RWPE2 (cell line): ENCODE measurements at regions not wholly inside any gene's neighbourhood (a gene's known extent, or its start where the extent isn't known, plus 50 kb on each side); places are given as distances from the start of the nearest gene placed in this dataset.

ENCODE experiments used
- ATAC-seq: fragments of 200-7000 bp; cut with Tn5 transposase; 3 replicates; pipeline ENCODE4 v1.9.1; 2021; ENCODE audit warnings: low read depth
- DNase-seq: peaks from one replicate; pipeline ENCODE4 v3.0.0-alpha.2; 2020; ENCODE audit warnings: low spot score
- H3K27ac ChIP-seq: fragments of 450-650 bp; 2 replicates; pipeline ENCODE4 v1.5.1; 2017; ENCODE audit warnings: mild to moderate bottlenecking; ENCODE audit not compliant: poor library complexity, severe bottlenecking
- H3K27me3 ChIP-seq: fragments of 250-450 bp; sonication (Bioruptor Pico); 2 replicates; pipeline ENCODE4 v1.5.1; 2021; ENCODE audit warnings: mild to moderate bottlenecking, moderate library complexity; ENCODE audit not compliant: insufficient read depth, poor library complexity, severe bottlenecking
- H3K36me3 ChIP-seq: fragments of 250-450 bp; sonication (Bioruptor Pico); 2 replicates; pipeline ENCODE4 v1.5.1; 2020; ENCODE audit warnings: low read depth, mild to moderate bottlenecking, moderate library complexity
- H3K4me1 ChIP-seq: fragments of 250-450 bp; sonication (Bioruptor Pico); 2 replicates; pipeline ENCODE4 v1.5.1; 2021; ENCODE audit warnings: mild to moderate bottlenecking, moderate library complexity; ENCODE audit not compliant: insufficient read depth, poor library complexity, severe bottlenecking
- H3K4me3 ChIP-seq: fragments of 250-450 bp; sonication (Bioruptor Pico); 2 replicates; pipeline ENCODE4 v1.5.1; 2021; ENCODE audit warnings: mild to moderate bottlenecking, moderate library complexity; ENCODE audit not compliant: severe bottlenecking
- H3K9me3 ChIP-seq: fragments of 250-450 bp; sonication (Bioruptor Pico); 2 replicates; pipeline ENCODE4 v1.5.1; 2021; ENCODE audit warnings: mild to moderate bottlenecking, moderate library complexity; ENCODE audit not compliant: severe bottlenecking
- CTCF ChIP-seq: fragments of 450-650 bp; IDR thresholded peaks from one replicate; pipeline ENCODE4 v1.5.1; 2017; ENCODE audit warnings: mild to moderate bottlenecking, moderate library complexity; ENCODE audit not compliant: poor library complexity, severe bottlenecking

GRCh38 chr6:84462698-84463097, 235.3 kb upstream of the CEP162 start:
- Histone ChIP-seq H3K9me3 (no peaks in the 10 kb centered on the region), H3K27ac (peak overlapping the region; percentile 43), H3K4me3 (no peak overlapping the region), H3K4me1 (peaks cover 30% of the 10 kb centered on the region), H3K27me3 (no peaks in the 10 kb centered on the region), H3K36me3 (no peaks in the 10 kb centered on the region)
- no peak for TF ChIP-seq CTCF
- ATAC-seq (peak; percentile 66), DNase-seq (no peak)

- H3K9me3 ChIP-seq = no peaks in the 10 kb centered on the region
- ATAC-seq (no peak), DNase-seq (no peak)
- H3K36me3 ChIP-seq = no peaks in the 10 kb centered on the region
- TF ChIP-seq CTCF = no peak
- peaks cover 17% of the 10 kb centered on the region for H3K4me1 ChIP-seq
- no peaks in the 10 kb centered on the region for H3K27me3 ChIP-seq
- no peak overlapping the region for H3K27ac ChIP-seq
- no peak overlapping the region for H3K4me3 ChIP-seq
Observed at GRCh38 chr6:84461461-84461860, 234.0 kb upstream of the CEP162 start.

GRCh38 chr6:84460491-84460890, 233.0 kb upstream of the CEP162 start:
- DNase-seq (no peak), ATAC-seq (no peak)
- peaks cover 9% of the 10 kb centered on the region for H3K4me1 ChIP-seq
- H3K27ac ChIP-seq = no peak overlapping the region
- H3K4me3 ChIP-seq = no peak overlapping the region
- H3K9me3 ChIP-seq = no peaks in the 10 kb centered on the region
- no peaks in the 10 kb centered on the region for H3K27me3 ChIP-seq
- TF ChIP-seq CTCF = no peak
- H3K36me3 ChIP-seq = no peaks in the 10 kb centered on the region

GRCh38 chr6:84459401-84459800, 232.0 kb upstream of the CEP162 start:
- no peak overlapping the region for H3K4me3 ChIP-seq
- no peaks in the 10 kb centered on the region for H3K36me3 ChIP-seq
- DNase-seq (no peak), ATAC-seq (no peak)
- TF ChIP-seq CTCF = no peak
- no peaks in the 10 kb centered on the region for H3K27me3 ChIP-seq
- peaks cover 9% of the 10 kb centered on the region for H3K4me1 ChIP-seq
- no peaks in the 10 kb centered on the region for H3K9me3 ChIP-seq
- H3K27ac ChIP-seq = no peak overlapping the region

GRCh38 chr6:84458271-84458670, 230.8 kb upstream of the CEP162 start:
- H3K9me3 ChIP-seq = no peaks in the 10 kb centered on the region
- no peaks in the 10 kb centered on the region for H3K36me3 ChIP-seq
- DNase-seq (no peak), ATAC-seq (no peak)
- no peak overlapping the region for H3K4me3 ChIP-seq
- peaks cover 9% of the 10 kb centered on the region for H3K4me1 ChIP-seq
- H3K27me3 ChIP-seq = no peaks in the 10 kb centered on the region
- TF ChIP-seq CTCF = no peak
- H3K27ac ChIP-seq = no peak overlapping the region
